Epithelial cell of proximal tubule (primary cell): ENCODE measurements at regions not wholly inside any gene's neighbourhood (a gene's known extent, or its start where the extent isn't known, plus 50 kb on each side); places are given as distances from the start of the nearest gene placed in this dataset.

Experiments
- DNase-seq: peaks from one replicate; pipeline ENCODE4 v3.0.0-alpha.2; 2011; ENCODE audit warnings: low read depth
- H3K4me3 ChIP-seq: 2 replicates; pipeline ENCODE4 v1.5.1; 2011; ENCODE audit warnings: low read depth, mild to moderate bottlenecking, low read length
- TF ChIP-seq, protein P1 (sequence below): conservative IDR thresholded peaks from 2 replicates; pipeline ENCODE4 v1.5.1; 2012; ENCODE audit warnings: low read depth, mild to moderate bottlenecking, low read length

DNA sequence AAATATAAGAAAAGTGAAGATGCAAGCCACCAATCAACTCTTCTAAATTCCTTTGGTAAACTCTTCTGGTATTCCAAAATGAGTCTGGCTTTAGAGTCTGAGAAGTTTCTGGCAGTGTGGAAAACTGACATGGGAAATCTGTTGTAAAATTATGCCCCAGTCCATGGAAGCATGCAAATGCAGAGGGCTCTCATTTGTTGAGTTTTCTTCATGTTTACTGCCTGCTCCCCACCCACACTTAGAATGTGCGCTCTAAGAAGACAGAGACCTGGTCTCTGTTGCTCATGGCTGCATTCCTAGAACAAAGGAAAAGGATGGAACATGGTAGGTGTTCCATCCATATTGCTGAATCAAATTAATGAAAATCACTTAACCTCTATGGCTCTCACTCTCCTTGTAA is 411.8 kb upstream of the PDZRN3 start:
- H3K4me3 ChIP-seq, result no peak overlapping the region
- TF ChIP-seq, protein P1, sequence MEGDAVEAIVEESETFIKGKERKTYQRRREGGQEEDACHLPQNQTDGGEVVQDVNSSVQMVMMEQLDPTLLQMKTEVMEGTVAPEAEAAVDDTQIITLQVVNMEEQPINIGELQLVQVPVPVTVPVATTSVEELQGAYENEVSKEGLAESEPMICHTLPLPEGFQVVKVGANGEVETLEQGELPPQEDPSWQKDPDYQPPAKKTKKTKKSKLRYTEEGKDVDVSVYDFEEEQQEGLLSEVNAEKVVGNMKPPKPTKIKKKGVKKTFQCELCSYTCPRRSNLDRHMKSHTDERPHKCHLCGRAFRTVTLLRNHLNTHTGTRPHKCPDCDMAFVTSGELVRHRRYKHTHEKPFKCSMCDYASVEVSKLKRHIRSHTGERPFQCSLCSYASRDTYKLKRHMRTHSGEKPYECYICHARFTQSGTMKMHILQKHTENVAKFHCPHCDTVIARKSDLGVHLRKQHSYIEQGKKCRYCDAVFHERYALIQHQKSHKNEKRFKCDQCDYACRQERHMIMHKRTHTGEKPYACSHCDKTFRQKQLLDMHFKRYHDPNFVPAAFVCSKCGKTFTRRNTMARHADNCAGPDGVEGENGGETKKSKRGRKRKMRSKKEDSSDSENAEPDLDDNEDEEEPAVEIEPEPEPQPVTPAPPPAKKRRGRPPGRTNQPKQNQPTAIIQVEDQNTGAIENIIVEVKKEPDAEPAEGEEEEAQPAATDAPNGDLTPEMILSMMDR, result no peak
- DNase-seq, result no peak

DNA sequence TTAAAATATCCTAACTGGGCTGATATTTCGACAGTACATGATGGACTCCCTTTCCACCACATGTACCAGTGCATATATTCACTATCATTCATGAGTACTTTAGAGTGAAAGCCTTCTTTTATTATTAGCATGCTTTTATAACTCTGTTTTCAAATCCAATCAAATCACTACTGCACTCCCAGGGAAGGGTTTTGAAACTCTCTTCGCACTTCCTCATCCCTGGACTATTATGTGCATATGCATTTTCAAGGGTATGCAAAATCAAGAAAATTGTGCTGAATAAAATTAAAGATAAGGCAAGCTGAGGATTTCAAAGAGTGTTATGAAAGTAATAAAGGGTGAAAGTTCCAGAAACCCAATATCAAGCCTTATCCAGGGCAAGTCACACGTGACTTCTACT is 411.4 kb upstream of the PDZRN3 start:
- TF ChIP-seq, protein P1, result no peak
- no peak overlapping the region for H3K4me3 ChIP-seq
- no peak for DNase-seq

DNA sequence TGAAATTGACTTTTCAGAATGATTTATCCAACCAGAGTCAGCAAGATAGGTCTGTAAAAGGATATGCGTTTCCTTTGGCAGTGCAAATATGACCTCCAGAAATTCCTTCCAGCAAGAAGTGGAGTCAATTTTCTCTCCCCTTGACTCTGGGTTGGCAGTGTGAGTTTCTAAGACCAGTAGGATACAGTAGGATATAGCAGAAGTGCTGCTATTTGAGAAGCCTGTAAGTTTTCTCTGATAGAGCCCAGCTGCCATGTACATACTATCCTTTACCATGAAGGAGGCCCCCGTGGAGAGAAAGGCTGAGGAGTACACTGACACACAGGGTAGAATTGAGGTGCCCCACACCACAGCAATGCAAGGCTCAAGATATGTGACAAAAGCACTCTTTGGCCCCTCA is 409.1 kb upstream of the PDZRN3 start:
- H3K4me3 ChIP-seq, result no peak overlapping the region
- TF ChIP-seq, protein P1, result no peak
- DNase-seq, result no peak

DNA sequence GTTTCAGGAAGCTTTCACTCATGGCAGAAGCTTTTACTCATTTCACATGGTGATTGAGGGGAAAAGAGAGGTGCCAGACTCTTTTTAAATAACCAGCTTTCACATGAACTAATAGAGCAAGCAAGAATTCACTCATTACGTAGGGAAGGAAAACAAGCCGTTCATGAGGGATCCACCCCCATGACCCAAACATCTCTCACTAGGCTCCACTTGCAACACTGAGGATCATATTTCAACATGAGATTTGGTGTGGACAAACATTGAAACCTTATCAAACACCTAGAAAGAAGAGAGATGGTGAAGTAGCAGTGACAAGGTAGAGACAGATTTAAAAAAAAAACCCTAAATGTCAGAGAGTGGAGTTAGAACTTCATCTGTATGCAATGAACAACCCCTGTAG is 408.6 kb upstream of the PDZRN3 start:
- TF ChIP-seq, protein P1, result no peak
- DNase-seq, result no peak
- no peak overlapping the region for H3K4me3 ChIP-seq

DNA sequence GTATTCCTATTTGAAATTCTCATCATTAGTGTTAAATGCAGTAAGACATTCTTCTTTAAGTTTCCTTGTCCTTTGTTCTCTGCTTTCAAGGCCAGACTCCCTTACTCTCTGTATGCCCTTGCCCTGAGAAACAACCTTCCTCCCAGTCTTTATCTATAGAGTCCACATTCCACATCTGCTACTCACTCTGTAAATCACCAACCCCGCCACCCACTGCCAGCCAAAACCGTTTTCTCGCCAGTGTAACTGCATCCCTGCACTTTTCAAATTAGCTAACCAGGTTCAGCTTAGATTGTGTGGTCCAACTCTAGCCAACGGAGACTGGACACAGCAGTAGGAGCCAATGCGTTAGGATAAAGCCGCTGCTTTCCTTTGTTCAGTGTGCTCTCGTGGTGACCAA is 402.4 kb upstream of the PDZRN3 start:
- no peak overlapping the region for H3K4me3 ChIP-seq
- no peak for DNase-seq
- TF ChIP-seq, protein P1, result no peak

DNA sequence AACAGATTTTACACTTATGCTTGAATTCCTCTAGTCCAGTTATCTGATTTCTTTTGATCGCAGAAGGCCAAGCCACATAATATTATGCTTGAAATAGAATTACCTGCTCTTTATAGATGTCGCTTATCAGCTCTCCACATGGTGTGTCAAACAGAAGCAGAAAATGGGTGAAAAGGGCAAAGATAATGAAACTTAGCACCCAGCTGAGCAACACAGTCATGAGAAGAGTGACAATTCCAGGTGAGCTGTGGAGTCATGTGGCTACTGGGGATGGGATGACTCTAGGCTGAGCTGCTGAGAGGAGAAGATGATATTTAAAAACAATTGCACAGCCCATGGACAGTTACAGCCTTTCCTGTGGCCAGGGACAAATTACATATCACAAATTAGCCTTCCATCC is 398.7 kb upstream of the PDZRN3 start:
- TF ChIP-seq, protein P1, result no peak
- no peak for DNase-seq
- no peak overlapping the region for H3K4me3 ChIP-seq

DNA sequence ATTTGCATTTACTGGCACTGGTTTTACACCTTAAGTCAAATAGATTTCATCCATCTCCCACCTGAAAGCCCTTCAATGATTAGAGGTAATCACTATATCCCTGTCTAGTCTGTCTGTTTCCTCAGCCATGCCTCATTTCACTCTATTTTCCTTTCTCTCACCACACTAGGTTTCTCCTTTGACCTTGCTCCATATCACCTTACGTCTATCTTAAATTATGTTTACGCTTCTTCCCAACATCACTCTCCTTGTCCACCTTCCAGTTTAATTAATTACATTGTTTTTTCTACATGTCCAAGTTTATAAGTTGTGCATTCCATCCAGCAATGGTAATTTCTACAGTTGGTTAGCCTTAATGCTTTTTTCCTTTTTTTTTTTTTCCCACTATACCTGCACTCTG is 396.7 kb upstream of the PDZRN3 start:
- TF ChIP-seq, protein P1, result no peak
- H3K4me3 ChIP-seq, result no peak overlapping the region
- DNase-seq, result no peak
